Osteoblast (primary cell): ENCODE measurements at regions not wholly inside any gene's neighbourhood (a gene's known extent, or its start where the extent isn't known, plus 50 kb on each side); places are given as distances from the start of the nearest gene placed in this dataset.

Experiments used
- DNase-seq: peaks from one replicate; pipeline ENCODE4 v3.0.0; 2011; ENCODE audit warnings: low spot score, mixed read lengths; ENCODE audit not compliant: insufficient read length; ENCODE audit errors: missing footprints
- H2AFZ ChIP-seq: 2 replicates; pipeline ENCODE4 v1.6.0; 2011; ENCODE audit warnings: mild to moderate bottlenecking, low read length
- H3K27ac ChIP-seq: 2 replicates; pipeline ENCODE4 v1.5.1; 2011; ENCODE audit warnings: mild to moderate bottlenecking, low read depth, low read length, moderate library complexity
- H3K27me3 ChIP-seq: 2 replicates; pipeline ENCODE4 v1.6.0; 2012; ENCODE audit warnings: mild to moderate bottlenecking, control low read depth, inconsistent platforms, low read length, moderate library complexity; ENCODE audit not compliant: insufficient read depth
- H3K36me3 ChIP-seq: 2 replicates; pipeline ENCODE4 v1.5.1; 2011; ENCODE audit warnings: mild to moderate bottlenecking, low read length, control low read depth, moderate library complexity; ENCODE audit not compliant: insufficient read depth
- H3K4me1 ChIP-seq: 2 replicates; pipeline ENCODE4 v1.5.1; 2011; ENCODE audit warnings: mild to moderate bottlenecking, low read length, control low read depth, moderate library complexity; ENCODE audit not compliant: insufficient read depth
- H3K4me2 ChIP-seq: 2 replicates; pipeline ENCODE4 v1.6.0; 2011; ENCODE audit warnings: mild to moderate bottlenecking, low read length; ENCODE audit not compliant: insufficient read depth
- H3K4me3 ChIP-seq: fragments of 200-600 bp; sonication (generic); 3 replicates; pipeline ENCODE4 v1.5.1; 2012; ENCODE audit warnings: mild to moderate bottlenecking, low read length, inconsistent platforms; ENCODE audit not compliant: insufficient read depth
- H3K79me2 ChIP-seq: 2 replicates; pipeline ENCODE4 v1.6.0; 2012; ENCODE audit warnings: mild to moderate bottlenecking, low read length, control low read depth, inconsistent platforms; ENCODE audit not compliant: insufficient read depth
- H3K9me3 ChIP-seq: 2 replicates; pipeline ENCODE4 v1.5.1; 2011; ENCODE audit warnings: low read depth, low read length, control low read depth
- H4K20me1 ChIP-seq: 2 replicates; pipeline ENCODE4 v1.6.0; 2012; ENCODE audit warnings: mild to moderate bottlenecking, low read length, control low read depth; ENCODE audit not compliant: insufficient read depth
- CTCF ChIP-seq: IDR thresholded peaks from 2 replicates; pipeline ENCODE4 v1.5.1; 2011; ENCODE audit warnings: mild to moderate bottlenecking, low read depth, low read length, moderate library complexity; ENCODE audit errors: extremely low read depth

- no peak for DNase-seq
- H3K9me3 ChIP-seq, result no peaks in the 10 kb centered on the region
- no peaks in the 10 kb centered on the region for H4K20me1 ChIP-seq
- H3K27ac ChIP-seq, result no peak overlapping the region
- H3K36me3 ChIP-seq, result no peaks in the 10 kb centered on the region
- H2AFZ ChIP-seq, result no peak overlapping the region
- no peak for TF ChIP-seq CTCF
- H3K4me1 ChIP-seq, result no peaks in the 10 kb centered on the region
- H3K27me3 ChIP-seq, result no peaks in the 10 kb centered on the region
- H3K4me3 ChIP-seq, result no peak overlapping the region
- no peaks in the 10 kb centered on the region for H3K79me2 ChIP-seq
- no peak overlapping the region for H3K4me2 ChIP-seq
Observed at GRCh38 chr12:66838366-66838765, 159.5 kb upstream of the GRIP1 start.

GRCh38 chr12:66848967-66849366 is 170.1 kb upstream of the GRIP1 start:
- no peak overlapping the region for H3K4me2 ChIP-seq
- H3K27me3 ChIP-seq, result no peaks in the 10 kb centered on the region
- no peak for DNase-seq
- H3K4me1 ChIP-seq, result no peaks in the 10 kb centered on the region
- TF ChIP-seq CTCF, result no peak
- no peaks in the 10 kb centered on the region for H4K20me1 ChIP-seq
- H2AFZ ChIP-seq, result no peak overlapping the region
- no peaks in the 10 kb centered on the region for H3K36me3 ChIP-seq
- H3K4me3 ChIP-seq, result no peak overlapping the region
- no peak overlapping the region for H3K27ac ChIP-seq
- no peaks in the 10 kb centered on the region for H3K9me3 ChIP-seq
- no peaks in the 10 kb centered on the region for H3K79me2 ChIP-seq

GRCh38 chr12:66851134-66851533 is 172.3 kb upstream of the GRIP1 start:
- Histone ChIP-seq H3K27me3 (no peaks in the 10 kb centered on the region), H3K4me1 (no peaks in the 10 kb centered on the region), H3K4me3 (no peak overlapping the region), H3K9me3 (no peaks in the 10 kb centered on the region), H2AFZ (no peak overlapping the region), H3K4me2 (no peak overlapping the region), H3K36me3 (no peaks in the 10 kb centered on the region), H4K20me1 (no peaks in the 10 kb centered on the region), H3K79me2 (no peaks in the 10 kb centered on the region), H3K27ac (no peak overlapping the region)
- no peak for TF ChIP-seq CTCF
- DNase-seq, result no peak

GRCh38 chr12:66852091-66852490 is 173.2 kb upstream of the GRIP1 start:
- no peak overlapping the region for H2AFZ ChIP-seq
- H4K20me1 ChIP-seq, result no peaks in the 10 kb centered on the region
- DNase-seq, result no peak
- H3K4me3 ChIP-seq, result no peak overlapping the region
- no peaks in the 10 kb centered on the region for H3K36me3 ChIP-seq
- no peak for TF ChIP-seq CTCF
- no peaks in the 10 kb centered on the region for H3K79me2 ChIP-seq
- H3K27me3 ChIP-seq, result no peaks in the 10 kb centered on the region
- no peak overlapping the region for H3K4me2 ChIP-seq
- H3K4me1 ChIP-seq, result no peaks in the 10 kb centered on the region
- no peaks in the 10 kb centered on the region for H3K9me3 ChIP-seq
- no peak overlapping the region for H3K27ac ChIP-seq
